K562 (cell line): ENCODE measurements at regions not wholly inside any gene's neighbourhood (a gene's known extent, or its start where the extent isn't known, plus 50 kb on each side); places are given as distances from the start of the nearest gene placed in this dataset.

ENCODE experiments used
- ATAC-seq: fragments of 200-7000 bp; cut with Tn5 transposase; 3 replicates; pipeline ENCODE4 v1.9.1; 2020; ENCODE audit warnings: moderate library complexity
- BruUV-seq: library from RNA; stranded (reverse); fragments of 400-500 nt; replicated peaks from 2 replicates; lab custom pipeline; 2021; lab: Mats Ljungman, UMichigan
- CTCF ChIA-PET: fragments of 300-600 bp; formaldehyde crosslinking; extraction: SDS; loops from one replicate; lab custom pipeline; 2021; ENCODE audit warnings: low intra/inter-chr PET ratio; lab: Yijun Ruan, JAX
- POLR2A ChIA-PET: fragments of 300-600, 350-650 bp; sonication (Branson Sonifier 250); formaldehyde crosslinking; extraction: SDS; loops from one replicate; lab custom pipeline; 2021; ENCODE audit warnings: antibody characterized with exemption, inconsistent platforms; lab: Yijun Ruan, JAX
- DNase-seq, 4 experiments: peaks; one replicate each; pipeline versions ENCODE4 v3.0.0 to v3.0.0-alpha.2; 2011 to 2018; ENCODE audit warnings: low spot score in 3 of 4, mixed read lengths in 3 of 4; ENCODE audit errors: extremely low read depth in 1 of 4
- FAIRE-seq: peaks from 2 replicates; lab custom pipeline; 2011; peaks lifted over from hg19 to GRCh38; lab: Jason Lieb, UNC
- H2AFZ ChIP-seq: 2 replicates; pipeline ENCODE4 v1.6.0; 2011; ENCODE audit warnings: low read depth, low read length, control low read depth, inconsistent platforms
- H3K27ac ChIP-seq: fragments of 200-600 bp; 3 replicates; pipeline ENCODE4 v1.8.0; 2011; ENCODE audit warnings: low read depth, mild to moderate bottlenecking, control low read depth, inconsistent platforms, low read length, moderate library complexity, mixed read lengths; ENCODE audit errors: extremely low read depth
- H3K27me3 ChIP-seq, 2 experiments: fragments of 300-600 bp in 1 of 2; 2 replicates in 1 of 2; 3 replicates in 1 of 2; pipeline versions ENCODE4 v1.6.0 to v1.8.0; 2011; ENCODE audit warnings: inconsistent platforms in 2 of 2, low read length in 2 of 2, mild to moderate bottlenecking in 1 of 2, mixed read lengths in 1 of 2, moderate library complexity in 1 of 2; ENCODE audit not compliant: control insufficient read depth in 2 of 2, insufficient read depth in 2 of 2
- H3K36me3 ChIP-seq: fragments of 300-600 bp; 3 replicates; pipeline ENCODE4 v1.8.0; 2011; ENCODE audit warnings: mild to moderate bottlenecking, low read length, inconsistent platforms; ENCODE audit not compliant: control insufficient read depth, insufficient read depth
- H3K4me1 ChIP-seq, 2 experiments: fragments of 200-600 bp in 1 of 2; replicated peaks in 1 of 2; 2 replicates in 1 of 2; 3 replicates in 1 of 2; pipeline versions ENCODE4 v1.5.1 to v1.8.0; 2011; ENCODE audit warnings: inconsistent platforms in 2 of 2, low read length in 2 of 2, mild to moderate bottlenecking in 1 of 2, mixed read lengths in 1 of 2, moderate library complexity in 1 of 2; ENCODE audit not compliant: control insufficient read depth in 2 of 2, insufficient read depth in 2 of 2
- H3K4me2 ChIP-seq: 2 replicates; pipeline ENCODE4 v1.6.1; 2011; ENCODE audit warnings: low read length, control low read depth, inconsistent platforms, mixed read lengths; ENCODE audit not compliant: insufficient read depth
- H3K4me3 ChIP-seq: fragments of 200-600 bp; sonication (generic), shearing (Covaris generic); 2 replicates; pipeline ENCODE4 v1.5.1; 2016; ENCODE audit warnings: control low read depth, inconsistent platforms
- H3K79me2 ChIP-seq: fragments of 200-600 bp; 3 replicates; pipeline ENCODE4 v1.8.0; 2011; ENCODE audit warnings: low read length, inconsistent platforms; ENCODE audit not compliant: control insufficient read depth, insufficient read depth
- H3K9ac ChIP-seq, 2 experiments: 2 replicates each; pipeline versions ENCODE4 v1.6.0 to v1.6.1; 2011; ENCODE audit warnings: low read depth in 2 of 2, low read length in 2 of 2, control low read depth in 1 of 2, inconsistent platforms in 1 of 2, mild to moderate bottlenecking in 1 of 2, mixed read lengths in 1 of 2; ENCODE audit not compliant: insufficient read depth in 1 of 2
- H3K9me1 ChIP-seq: one replicate; pipeline ENCODE4 v1.6.0; 2011; ENCODE audit warnings: inconsistent platforms, mild to moderate bottlenecking, low read length, moderate library complexity; ENCODE audit not compliant: control insufficient read depth, insufficient read depth
- H3K9me3 ChIP-seq: replicated peaks from 2 replicates; pipeline ENCODE4 v1.5.1; 2011; ENCODE audit warnings: low read depth, low read length, inconsistent platforms; ENCODE audit not compliant: control insufficient read depth, insufficient read depth
- H4K20me1 ChIP-seq: replicated peaks from 2 replicates; pipeline ENCODE4 v1.6.1; 2011; ENCODE audit warnings: low read length, inconsistent platforms, mixed read lengths; ENCODE audit not compliant: control insufficient read depth, insufficient read depth
- ARNT ChIP-seq, 2 experiments: fragments of 450-650 bp; IDR thresholded peaks; 2 replicates each; pipeline ENCODE4 v1.6.1; 2016; ENCODE audit warnings: mild to moderate bottlenecking in 1 of 2
- CREM ChIP-seq: IDR thresholded peaks from 2 replicates; pipeline ENCODE4 v1.6.1; 2014; ENCODE audit warnings: antibody characterized with exemption, low read depth
- CXXC5 ChIP-seq: fragments of 250-450 bp; sonication (Bioruptor Pico); IDR thresholded peaks from 2 replicates; pipeline ENCODE4 v1.8.0; 2022; ENCODE audit warnings: inconsistent platforms, mild to moderate bottlenecking, moderate library complexity
- HNRNPK ChIP-seq: fragments of 200-400 bp; formaldehyde crosslinking; IDR thresholded peaks from one replicate; pipeline ENCODE4 v1.6.1; 2018; ENCODE audit warnings: mild to moderate bottlenecking, low read depth, low read length; ENCODE audit not compliant: poor library complexity, severe bottlenecking
- KLF13 ChIP-seq: fragments of 450-650 bp; IDR thresholded peaks from 2 replicates; pipeline ENCODE4 v1.6.1; 2016; ENCODE audit warnings: missing genetic modification characterization, low read depth, mild to moderate bottlenecking, missing compliant biosample characterization, moderate library complexity, borderline replicate concordance
- MLLT1 ChIP-seq, 2 experiments: fragments of 450-650 bp; IDR thresholded peaks; 2 replicates each; pipeline ENCODE4 v1.6.1; 2016
- WGBS: fragments of 100-300 bp; shearing (Covaris generic); methylation state at CpG from one replicate; pipeline ENCODE4 v1.1.6; 2016; ENCODE audit warnings: low coverage, mixed read lengths; ENCODE audit not compliant: insufficient coverage; ENCODE audit errors: missing lambda C conversion rate; 5-methylcytosine and 5-hydroxymethylcytosine counted together
- in situ Hi-C: fragments of 300-500 bp; cut with MboI; formaldehyde crosslinking; loops from 4 replicates; pipeline ENCODE4 v1.15.0; 2018; ENCODE audit warnings: inconsistent platforms, mixed read lengths
- intact Hi-C: fragments of 100-400 bp; cut with micrococcal nuclease; formaldehyde crosslinking; loops from 2 replicates; pipeline ENCODE4 v1.14.2; 2022

- Histone ChIP-seq H3K9me1 (no peaks in the 10 kb centered on the region), H3K27ac (no peak overlapping the region)
- CTCF ChIA-PET = no interaction called here
- FAIRE-seq = no peak
- WGBS = 0% methylated on average over 1 of the region's 1 CpG
- intact Hi-C loops = no loop called here
- TF ChIP-seq CREM (no peak), ARNT (IDR thresholded peaks at IDR 0.05) (no peak), MLLT1 (IDR thresholded peaks at IDR 0.05) (no peak), KLF13 (no peak)
- TF ChIP-seq, all 486 proteins: peak for 0
- Histone ChIP-seq H3K9ac (no peak overlapping the region), H4K20me1 (no peaks in the 10 kb centered on the region), H3K79me2 (no peaks in the 10 kb centered on the region), H2AFZ (no peak overlapping the region), H3K9me3 (no peaks in the 10 kb centered on the region), H3K27me3 (no peaks in the 10 kb centered on the region), H3K4me1 (no peaks in the 10 kb centered on the region), H3K36me3 (no peaks in the 10 kb centered on the region), H3K4me3 (no peak overlapping the region), H3K4me2 (no peak overlapping the region)
- no peak for ATAC-seq
- in situ Hi-C loops = no loop called here
- no peak for DNase-seq
- POLR2A ChIA-PET = interaction anchor here (0.6 kb wide), 1 partner anchor 826 kb away, joined by 3 read pairs; no protein-coding TSS in a partner anchor
- no TSS peak for BruUV-seq
Observed at GRCh38 chr9:102135768-102136167, 397.3 kb upstream of the GRIN3A start.

GRCh38 chr9:102124465-102124864, 386.0 kb upstream of the GRIN3A start:
- Histone ChIP-seq H3K9me1 (no peaks in the 10 kb centered on the region), H3K27ac (no peak overlapping the region), H3K79me2 (no peaks in the 10 kb centered on the region), H3K36me3 (no peaks in the 10 kb centered on the region), H2AFZ (no peak overlapping the region), H3K4me3 (no peak overlapping the region), H3K4me1 (no peaks in the 10 kb centered on the region; a peak in 1 of 5 replicates), H3K27me3 (no peaks in the 10 kb centered on the region), H3K9me3 (no peaks in the 10 kb centered on the region), H4K20me1 (no peaks in the 10 kb centered on the region), H3K4me2 (no peak overlapping the region), H3K9ac (no peak overlapping the region)
- TF ChIP-seq HNRNPK = no peak
- TF ChIP-seq CXXC5 (CRISPR knock-in tag) = no peak
- FAIRE-seq (no peak), DNase-seq (no peak), ATAC-seq (no peak)
- intact Hi-C loops (no loop called here), in situ Hi-C loops (no loop called here)
- POLR2A ChIA-PET = no interaction called here
- no TSS peak for BruUV-seq
- CTCF ChIA-PET = no interaction called here
- 12% methylated on average over 3 of the region's 3 CpGs for WGBS
